ENCODE measurements at regions not wholly inside any gene's neighbourhood (a gene's known extent, or its start where the extent isn't known, plus 50 kb on each side); places are given as distances from the start of the nearest gene placed in this dataset.

DNA sequence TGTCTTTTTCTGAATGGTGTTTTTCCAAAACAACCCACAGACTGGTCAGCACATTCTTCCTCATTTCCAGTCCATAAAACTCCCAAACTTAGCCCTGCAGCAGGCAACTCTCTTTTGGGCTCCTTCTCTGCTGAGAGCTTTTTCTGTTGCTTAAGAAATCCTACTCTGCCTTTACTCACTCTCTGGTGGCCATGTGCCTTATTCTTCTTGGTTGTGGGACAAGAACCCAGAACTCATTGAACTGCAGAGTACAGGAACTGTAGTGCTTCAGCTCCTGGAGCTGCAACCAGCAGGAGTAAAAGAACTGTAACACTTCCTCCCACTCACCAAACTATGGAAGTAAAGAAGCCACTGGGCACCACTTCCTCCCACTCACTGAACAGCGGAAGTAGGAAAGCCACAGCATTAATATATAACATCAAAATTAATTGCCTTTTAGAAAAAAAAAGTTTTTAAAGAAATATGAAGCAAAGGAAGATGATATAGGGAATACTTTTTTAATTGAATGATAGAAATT is 864.1 kb upstream of the PCDH10 start:
- no peak for TF ChIP-seq MYC (IDR thresholded peaks at IDR 0.05; ENCODE audit: low read depth, low read length)
- TF ChIP-seq, protein P1, sequence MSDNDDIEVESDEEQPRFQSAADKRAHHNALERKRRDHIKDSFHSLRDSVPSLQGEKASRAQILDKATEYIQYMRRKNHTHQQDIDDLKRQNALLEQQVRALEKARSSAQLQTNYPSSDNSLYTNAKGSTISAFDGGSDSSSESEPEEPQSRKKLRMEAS (IDR thresholded peaks at IDR 0.05; ENCODE audit: low read depth, low read length) = no peak
- DNase-seq (ENCODE audit: low read depth) = peak; percentile 8
- no peak overlapping the region for H3K4me3 ChIP-seq (ENCODE audit: low read depth, low read length)

DNA sequence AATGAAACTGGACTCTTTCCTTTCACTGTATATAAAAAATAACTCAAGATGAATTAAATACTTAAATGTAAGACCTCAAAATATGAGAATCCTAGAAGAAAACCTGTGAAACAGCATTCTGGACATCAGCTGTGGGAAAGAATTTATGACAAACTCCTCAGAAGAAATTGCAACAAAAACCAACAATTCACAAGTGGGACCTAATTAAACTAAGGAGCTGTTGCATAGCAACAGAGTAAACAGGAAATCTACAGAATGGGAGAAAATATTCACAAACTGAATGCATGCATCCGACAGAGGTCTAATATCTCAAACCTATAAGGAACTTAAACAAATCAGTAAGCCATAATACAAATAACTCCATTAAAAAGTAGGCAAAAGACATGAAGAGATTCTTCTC is 851.7 kb upstream of the PCDH10 start:
- TF ChIP-seq POLR2A (IDR thresholded peaks at IDR 0.05; ENCODE audit: extremely low read depth, insufficient read length) (no peak), MYC (IDR thresholded peaks at IDR 0.05; ENCODE audit: low read depth, low read length) (no peak)
- TF ChIP-seq, protein P1 (IDR thresholded peaks at IDR 0.05; ENCODE audit: low read depth, low read length) = no peak
- TF ChIP-seq, protein P2, sequence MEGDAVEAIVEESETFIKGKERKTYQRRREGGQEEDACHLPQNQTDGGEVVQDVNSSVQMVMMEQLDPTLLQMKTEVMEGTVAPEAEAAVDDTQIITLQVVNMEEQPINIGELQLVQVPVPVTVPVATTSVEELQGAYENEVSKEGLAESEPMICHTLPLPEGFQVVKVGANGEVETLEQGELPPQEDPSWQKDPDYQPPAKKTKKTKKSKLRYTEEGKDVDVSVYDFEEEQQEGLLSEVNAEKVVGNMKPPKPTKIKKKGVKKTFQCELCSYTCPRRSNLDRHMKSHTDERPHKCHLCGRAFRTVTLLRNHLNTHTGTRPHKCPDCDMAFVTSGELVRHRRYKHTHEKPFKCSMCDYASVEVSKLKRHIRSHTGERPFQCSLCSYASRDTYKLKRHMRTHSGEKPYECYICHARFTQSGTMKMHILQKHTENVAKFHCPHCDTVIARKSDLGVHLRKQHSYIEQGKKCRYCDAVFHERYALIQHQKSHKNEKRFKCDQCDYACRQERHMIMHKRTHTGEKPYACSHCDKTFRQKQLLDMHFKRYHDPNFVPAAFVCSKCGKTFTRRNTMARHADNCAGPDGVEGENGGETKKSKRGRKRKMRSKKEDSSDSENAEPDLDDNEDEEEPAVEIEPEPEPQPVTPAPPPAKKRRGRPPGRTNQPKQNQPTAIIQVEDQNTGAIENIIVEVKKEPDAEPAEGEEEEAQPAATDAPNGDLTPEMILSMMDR (IDR thresholded peaks at IDR 0.05; ENCODE audit: low read depth, low read length) = no peak
- no peak overlapping the region for H3K4me3 ChIP-seq (ENCODE audit: low read depth, low read length)
- no peak for DNase-seq (ENCODE audit: low read depth)

DNA sequence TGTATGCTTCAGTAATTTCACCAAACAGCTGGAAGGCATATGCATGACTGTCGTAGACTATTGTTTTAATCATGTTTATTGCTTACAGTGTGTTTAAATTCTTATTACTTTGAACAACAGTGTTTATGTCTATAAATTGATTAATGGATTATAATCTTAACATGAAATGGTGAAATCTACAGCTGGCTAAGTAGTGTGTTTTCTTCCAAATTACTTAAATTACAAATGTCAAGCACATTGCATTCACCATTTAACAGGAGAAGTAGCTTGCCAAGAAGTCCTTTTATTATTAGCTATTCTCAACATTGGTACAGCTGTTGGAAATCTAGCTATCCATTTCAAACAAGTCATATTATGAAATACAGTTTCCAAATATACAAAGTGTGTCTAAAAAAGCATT is 849.3 kb upstream of the PCDH10 start:
- no peak for DNase-seq (ENCODE audit: low read depth)
- H3K4me3 ChIP-seq (ENCODE audit: low read depth, low read length) = no peak overlapping the region
- no peak for TF ChIP-seq MYC (IDR thresholded peaks at IDR 0.05; ENCODE audit: low read depth, low read length)
- no peak for TF ChIP-seq POLR2A (IDR thresholded peaks at IDR 0.05; ENCODE audit: extremely low read depth, insufficient read length)
- TF ChIP-seq, protein P1 (IDR thresholded peaks at IDR 0.05; ENCODE audit: low read depth, low read length) = no peak
- TF ChIP-seq, protein P2 (IDR thresholded peaks at IDR 0.05; ENCODE audit: low read depth, low read length) = no peak

DNA sequence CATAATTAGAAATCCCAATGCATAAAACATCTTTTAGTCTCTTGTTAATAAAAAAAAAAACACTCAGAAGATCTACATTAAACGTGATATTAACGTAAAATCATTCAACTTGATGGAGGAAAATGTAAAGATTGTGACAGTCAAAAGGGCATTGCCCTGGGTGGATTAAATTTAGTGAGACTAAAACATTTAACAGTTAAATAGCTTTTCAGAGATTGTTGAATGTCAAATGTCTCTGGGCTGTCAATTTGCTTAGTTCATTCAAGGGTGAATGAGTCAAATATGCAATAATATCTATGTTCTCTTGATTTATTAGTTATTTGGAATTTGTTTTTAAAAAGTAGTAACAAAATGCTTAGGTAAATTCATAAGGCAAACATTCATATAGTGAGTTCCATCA is 836.6 kb upstream of the PCDH10 start:
- no peak for DNase-seq (ENCODE audit: low read depth)
- TF ChIP-seq POLR2A (IDR thresholded peaks at IDR 0.05; ENCODE audit: extremely low read depth, insufficient read length) (no peak), MYC (IDR thresholded peaks at IDR 0.05; ENCODE audit: low read depth, low read length) (no peak)
- TF ChIP-seq, protein P2 (IDR thresholded peaks at IDR 0.05; ENCODE audit: low read depth, low read length) = no peak
- TF ChIP-seq, protein P1 (IDR thresholded peaks at IDR 0.05; ENCODE audit: low read depth, low read length) = no peak
- no peak overlapping the region for H3K4me3 ChIP-seq (ENCODE audit: low read depth, low read length)

DNA sequence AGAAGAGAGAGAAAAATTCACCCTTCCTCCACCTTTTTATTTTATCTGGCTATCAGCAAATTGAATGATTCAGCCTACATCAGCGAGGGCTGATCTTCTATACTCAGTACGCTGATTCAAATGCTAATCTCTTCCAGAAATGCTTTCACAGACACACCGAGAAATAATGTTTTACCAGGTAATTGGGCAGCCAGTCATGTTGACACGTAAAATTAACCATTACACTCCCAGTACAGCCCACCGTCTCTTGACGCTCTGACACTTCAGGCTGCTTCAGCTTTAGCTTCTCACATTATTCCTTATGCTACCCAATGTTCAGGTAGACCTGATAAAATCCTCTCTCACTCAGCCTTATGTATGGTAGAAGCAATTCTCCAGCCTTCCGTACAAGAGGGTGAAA is 835.2 kb upstream of the PCDH10 start:
- TF ChIP-seq POLR2A (IDR thresholded peaks at IDR 0.05; ENCODE audit: extremely low read depth, insufficient read length) (no peak), MYC (IDR thresholded peaks at IDR 0.05; ENCODE audit: low read depth, low read length) (no peak)
- TF ChIP-seq, protein P2 (IDR thresholded peaks at IDR 0.05; ENCODE audit: low read depth, low read length) = no peak
- TF ChIP-seq, protein P1 (IDR thresholded peaks at IDR 0.05; ENCODE audit: low read depth, low read length) = no peak
- DNase-seq (ENCODE audit: low read depth) = no peak
- no peak overlapping the region for H3K4me3 ChIP-seq (ENCODE audit: low read depth, low read length)

DNA sequence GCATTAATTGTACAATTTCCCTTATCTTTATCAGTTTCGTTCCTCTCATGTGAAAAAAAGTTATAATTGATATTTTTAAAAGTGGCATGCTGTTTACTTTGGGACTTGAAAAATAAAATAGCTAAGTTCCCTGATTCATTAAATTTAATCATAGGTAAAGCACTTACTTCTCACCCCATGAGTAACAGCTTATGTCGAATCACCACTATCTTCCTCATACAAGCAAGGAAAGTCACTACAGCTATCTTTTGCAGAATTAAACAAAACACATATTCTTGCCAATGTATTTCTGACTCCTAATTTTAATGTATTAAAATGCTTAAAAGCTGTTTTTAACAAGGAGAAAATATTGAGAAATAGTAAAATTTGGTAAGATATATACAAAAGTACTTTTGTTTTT is 832.4 kb upstream of the PCDH10 start:
- DNase-seq (ENCODE audit: low read depth) = no peak
- TF ChIP-seq POLR2A (IDR thresholded peaks at IDR 0.05; ENCODE audit: extremely low read depth, insufficient read length) (no peak), MYC (IDR thresholded peaks at IDR 0.05; ENCODE audit: low read depth, low read length) (no peak)
- TF ChIP-seq, protein P2 (IDR thresholded peaks at IDR 0.05; ENCODE audit: low read depth, low read length) = no peak
- TF ChIP-seq, protein P1 (IDR thresholded peaks at IDR 0.05; ENCODE audit: low read depth, low read length) = no peak
- H3K4me3 ChIP-seq (ENCODE audit: low read depth, low read length) = no peak overlapping the region
